Myocyte (in vitro differentiated cells): ENCODE measurements at regions not wholly inside any gene's neighbourhood (a gene's known extent, or its start where the extent isn't known, plus 50 kb on each side); places are given as distances from the start of the nearest gene placed in this dataset.
"Not testable (repeated sequence)": the region's sequence is repeated elsewhere in the genome, so short reads cannot be mapped to it uniquely, and the experiment has no call there.

Experiments used
- DNase-seq: peaks from one replicate; pipeline ENCODE4 v3.0.0-alpha.2; 2012; ENCODE audit warnings: low read depth

DNA sequence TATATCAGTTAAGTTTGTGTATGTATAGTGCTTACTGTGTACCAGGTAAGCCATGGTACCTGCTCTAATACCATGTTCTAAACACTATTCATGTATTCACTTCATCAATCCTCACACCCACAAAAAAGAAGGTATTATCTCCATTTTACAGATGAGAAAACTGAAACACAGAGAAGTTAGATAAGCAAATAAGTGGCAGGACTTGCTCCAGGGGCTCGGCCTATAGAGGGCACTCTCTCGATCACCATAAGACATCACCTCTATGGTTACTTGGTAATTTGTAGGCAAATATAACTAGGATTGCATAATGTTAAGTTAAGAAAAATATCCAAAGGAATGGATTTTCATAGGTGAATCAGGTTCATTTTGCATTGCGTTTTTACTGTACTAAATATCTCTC lies 118.1 kb upstream of the FN1 start:
- DNase-seq: no peak

DNA sequence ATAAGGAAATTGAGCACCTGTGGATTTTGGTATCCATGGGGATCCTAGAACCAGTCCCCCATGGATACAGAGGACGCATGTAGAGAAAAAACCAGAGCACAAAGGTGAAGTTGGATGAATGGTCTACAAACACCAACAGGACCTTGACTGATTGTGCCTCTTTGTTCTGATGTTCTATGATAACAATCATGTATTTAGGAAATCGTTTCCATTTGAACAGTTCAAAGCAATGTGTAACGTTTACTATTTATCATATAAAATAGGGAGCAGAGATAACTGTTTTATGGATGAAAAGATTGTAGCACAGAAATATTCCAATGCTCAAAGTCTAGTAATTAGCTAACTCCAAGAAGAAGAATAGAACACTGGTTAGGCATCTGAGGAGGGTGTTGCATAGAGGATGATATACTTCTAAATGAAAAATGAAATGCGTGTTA lies 116.3 kb upstream of the FN1 start:
- no peak for DNase-seq

DNA sequence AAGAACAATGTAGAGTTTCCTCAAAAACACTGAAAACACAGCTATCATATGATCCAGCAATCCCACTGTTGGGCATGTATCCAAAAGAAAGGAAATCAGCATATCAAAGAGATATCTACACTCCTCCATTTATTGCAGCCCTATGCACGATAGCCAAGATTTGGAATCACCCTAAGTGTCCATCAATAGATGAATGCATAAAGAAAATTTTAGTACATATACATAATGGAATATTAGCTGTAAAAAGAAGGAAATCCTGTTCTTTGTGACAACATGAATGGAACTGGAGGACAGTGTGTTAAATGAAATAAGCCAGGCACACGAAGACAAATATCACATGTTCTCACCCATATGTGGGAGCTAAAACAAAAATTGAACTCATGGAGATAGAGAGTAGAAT lies 114.5 kb upstream of the FN1 start:
- no peak for DNase-seq

GRCh38 chr2:215548714-215549113 lies 112.8 kb upstream of the FN1 start:
- DNase-seq: no peak

DNA sequence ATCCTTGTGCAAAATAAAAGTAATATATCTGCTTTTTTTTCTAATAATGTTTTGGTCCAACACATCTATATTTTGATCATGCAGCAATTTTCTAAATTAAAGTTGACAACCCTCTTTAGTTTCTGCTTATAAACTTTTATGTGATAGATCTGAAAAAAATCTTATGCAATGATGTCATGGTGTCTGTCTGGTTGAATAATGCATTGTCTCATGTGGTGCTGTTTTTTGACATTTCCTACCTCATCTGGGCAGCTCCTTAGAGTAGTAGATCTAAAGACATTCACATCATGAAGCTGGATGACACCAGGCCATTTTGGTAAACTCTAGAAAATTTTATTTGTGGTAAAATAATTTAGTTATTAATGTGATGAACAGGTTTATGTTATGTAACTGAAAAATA lies 106.8 kb upstream of the FN1 start:
- no peak for DNase-seq

DNA sequence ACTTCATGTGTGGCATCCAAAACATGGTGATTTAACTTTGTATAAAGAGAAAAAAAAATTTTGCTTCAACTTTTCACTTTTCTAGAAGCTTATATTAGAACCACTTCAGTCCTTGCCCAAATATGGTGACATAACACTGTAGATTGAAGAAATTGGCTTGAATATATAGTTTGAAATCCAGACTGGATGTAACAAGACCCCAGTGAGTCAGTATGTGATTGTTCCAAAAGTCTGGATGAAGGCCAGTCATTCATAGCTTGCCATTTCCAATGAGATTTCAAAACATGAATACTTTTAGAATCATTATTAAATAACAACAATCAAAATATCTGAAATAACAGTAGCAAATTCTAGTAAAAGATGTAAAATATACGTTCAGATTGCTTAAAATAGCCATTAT lies 104.8 kb upstream of the FN1 start:
- peak; percentile 57 for DNase-seq

GRCh38 chr2:215537611-215538010 lies 101.7 kb upstream of the FN1 start:
- DNase-seq: peak; percentile 56

GRCh38 chr2:215536510-215536909 lies 100.6 kb upstream of the FN1 start:
- peak; percentile 34 for DNase-seq

DNA sequence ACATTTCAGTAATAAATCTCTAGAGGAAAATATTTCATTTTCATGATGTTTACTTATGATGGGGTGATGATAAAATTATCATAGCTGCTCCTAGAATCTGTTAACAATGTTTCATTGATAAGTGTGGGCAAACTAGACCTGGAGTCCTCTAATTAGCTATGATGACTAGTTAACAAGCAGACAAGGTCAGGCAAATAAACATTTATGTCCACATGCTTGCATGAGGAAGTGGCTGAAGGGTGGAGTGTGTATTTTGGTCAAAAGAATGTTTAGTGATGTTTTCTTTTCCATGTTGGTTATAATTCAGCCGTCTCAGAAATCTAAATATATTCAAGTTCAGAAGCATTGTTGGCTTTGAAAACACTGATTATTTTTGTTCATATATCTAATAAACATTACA lies 99.9 kb upstream of the FN1 start:
- no peak for DNase-seq

GRCh38 chr2:215535125-215535668 lies 99.3 kb upstream of the FN1 start:
- DNase-seq: no peak

GRCh38 chr2:215533716-215534115 lies 97.8 kb upstream of the FN1 start:
- not testable (repeated sequence) for DNase-seq

GRCh38 chr2:215532844-215533243 lies 97.0 kb upstream of the FN1 start:
- no peak for DNase-seq

- peak; percentile 59 for DNase-seq
These were observed 95.4 kb upstream of the FN1 start for GRCh38 chr2:215531284-215531683.

GRCh38 chr2:215530191-215530968 lies 94.5 kb upstream of the FN1 start:
- DNase-seq: no peak

- DNase-seq: no peak
These were observed 93.4 kb upstream of the FN1 start for GRCh38 chr2:215529271-215529670.

GRCh38 chr2:215528555-215528954 lies 92.7 kb upstream of the FN1 start:
- peak; percentile 45 for DNase-seq

GRCh38 chr2:215527736-215528135 lies 91.9 kb upstream of the FN1 start:
- DNase-seq: peak; percentile 78

DNA sequence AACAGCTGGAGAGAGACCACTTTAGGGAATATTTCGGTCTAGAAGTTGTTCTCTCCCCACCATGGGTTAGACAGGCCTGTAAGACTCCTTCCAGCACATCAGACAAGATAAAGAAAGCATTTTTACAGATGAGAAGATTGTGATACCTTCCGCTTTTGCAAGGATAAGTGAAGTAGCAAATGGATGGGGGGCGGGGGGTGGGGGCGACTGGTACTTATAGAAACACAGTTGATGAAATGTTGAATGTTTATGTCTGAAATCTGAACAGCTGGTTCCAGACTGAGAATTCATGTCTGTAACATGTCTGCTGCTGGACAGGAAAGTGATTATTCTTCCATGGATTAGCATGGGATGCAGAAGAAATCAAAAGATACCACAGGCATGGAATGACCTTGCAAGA lies 90.5 kb upstream of the FN1 start:
- no peak for DNase-seq

DNA sequence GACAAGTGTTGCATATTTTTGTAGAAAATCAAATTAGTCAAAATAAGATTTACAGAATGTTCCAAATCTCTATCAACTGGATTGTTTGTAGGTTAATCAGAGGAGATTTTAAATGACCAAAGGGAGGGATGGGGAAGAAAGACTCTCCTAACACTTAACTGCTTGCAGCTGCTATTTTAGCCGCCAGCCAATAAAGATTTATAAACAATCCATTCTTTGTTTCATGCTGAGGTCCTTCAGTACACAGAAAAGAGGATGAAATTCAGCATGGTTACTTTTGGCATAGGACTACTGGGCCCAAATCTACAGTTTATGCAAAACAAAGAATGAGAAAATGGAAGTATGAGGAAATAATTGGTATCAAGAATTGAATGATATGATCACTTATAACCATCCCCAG lies 86.4 kb upstream of the FN1 start:
- DNase-seq: no peak

DNA sequence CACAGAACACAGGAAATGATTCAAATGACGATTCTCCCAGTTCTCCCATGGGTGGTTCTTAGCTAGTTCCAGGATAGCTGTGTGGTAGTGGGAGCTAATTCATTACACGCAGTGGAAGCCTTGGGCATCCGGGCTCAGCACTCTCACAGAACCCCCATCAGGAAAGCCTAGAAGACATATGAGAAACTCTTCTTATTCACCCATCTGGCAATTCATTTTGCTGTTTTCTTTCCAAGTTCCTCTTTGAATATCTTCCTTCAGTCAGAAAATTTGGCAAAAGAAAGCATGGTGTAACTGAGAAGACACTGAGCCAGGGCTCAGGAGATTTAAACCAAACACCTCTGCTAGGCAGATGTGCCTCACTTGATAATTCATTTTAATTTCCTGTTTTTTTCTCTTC lies 85.2 kb upstream of the FN1 start:
- DNase-seq: no peak

- no peak for DNase-seq
These were observed 81.5 kb upstream of the FN1 start for GRCh38 chr2:215517391-215517790.

DNA sequence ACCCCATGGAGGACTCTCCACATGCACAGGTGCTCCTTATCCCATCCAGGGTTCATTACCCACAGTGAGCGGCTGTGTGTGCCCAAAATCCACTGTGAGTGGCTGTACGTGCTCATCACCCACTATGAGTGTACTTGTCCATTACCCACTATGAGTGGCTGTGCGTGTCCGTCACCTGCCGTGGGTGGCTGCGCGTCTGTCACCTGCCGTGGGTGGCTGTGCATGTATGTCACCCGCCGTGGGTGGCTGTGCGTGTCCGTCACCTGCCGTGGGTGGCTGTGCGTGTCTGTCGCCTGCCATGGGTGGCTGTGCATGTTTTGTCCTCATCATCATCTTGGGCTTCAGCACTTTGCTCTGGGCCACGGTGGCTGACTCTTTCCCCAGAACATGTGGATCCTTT lies 78.6 kb upstream of the FN1 start:
- DNase-seq: no peak
